Medulla oblongata (tissue), 1 donor: ENCODE measurements at regions not wholly inside any gene's neighbourhood (a gene's known extent, or its start where the extent isn't known, plus 50 kb on each side); places are given as distances from the start of the nearest gene placed in this dataset.
"Not testable (repeated sequence)": the region's sequence is repeated elsewhere in the genome, so short reads cannot be mapped to it uniquely, and the experiment has no call there.

Source experiments
- DNase-seq: peaks from one replicate; pipeline ENCODE4 v3.0.0-alpha.2; 2015; ENCODE audit errors: extremely low spot score

DNA sequence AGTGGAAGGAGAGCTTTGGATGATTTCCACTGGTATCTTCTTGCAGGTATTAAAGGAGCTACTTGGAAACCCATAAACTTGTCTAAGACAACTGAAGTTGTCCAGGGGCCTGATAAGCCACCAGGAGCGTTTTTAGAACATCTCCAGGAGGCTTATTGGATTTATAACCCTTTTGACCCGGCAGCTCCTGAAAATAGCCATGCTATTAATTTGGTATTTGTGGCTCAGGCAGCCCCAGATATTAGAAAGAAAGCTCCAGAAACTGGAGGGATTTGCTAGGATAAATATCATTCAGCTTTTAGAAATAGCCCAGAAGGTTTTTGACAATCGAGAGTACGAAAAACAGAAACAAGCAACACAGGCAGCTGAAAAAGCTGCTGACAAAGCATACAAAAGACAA is 461.0 kb upstream of the HTR1E start:
- no peak for DNase-seq

DNA sequence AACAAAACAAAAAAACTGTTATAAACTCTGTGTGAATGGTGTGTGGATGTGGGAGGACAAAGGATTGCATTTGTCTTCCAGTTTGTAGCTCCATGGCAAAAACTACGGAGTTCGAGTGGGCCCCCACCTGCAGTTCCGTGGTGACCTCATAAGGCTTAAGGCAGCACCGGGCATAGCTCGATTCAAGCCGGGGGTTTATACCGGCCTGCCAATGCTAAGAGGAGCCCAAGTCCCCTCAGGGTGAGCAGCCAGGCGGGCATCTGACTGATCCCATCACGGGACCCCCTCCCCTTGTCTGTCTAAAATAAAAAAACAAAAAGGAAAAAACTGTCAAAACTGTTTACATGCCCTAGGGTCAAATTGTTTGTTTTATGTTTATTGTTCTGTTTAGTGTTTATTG is 463.2 kb upstream of the HTR1E start:
- no peak for DNase-seq

DNA sequence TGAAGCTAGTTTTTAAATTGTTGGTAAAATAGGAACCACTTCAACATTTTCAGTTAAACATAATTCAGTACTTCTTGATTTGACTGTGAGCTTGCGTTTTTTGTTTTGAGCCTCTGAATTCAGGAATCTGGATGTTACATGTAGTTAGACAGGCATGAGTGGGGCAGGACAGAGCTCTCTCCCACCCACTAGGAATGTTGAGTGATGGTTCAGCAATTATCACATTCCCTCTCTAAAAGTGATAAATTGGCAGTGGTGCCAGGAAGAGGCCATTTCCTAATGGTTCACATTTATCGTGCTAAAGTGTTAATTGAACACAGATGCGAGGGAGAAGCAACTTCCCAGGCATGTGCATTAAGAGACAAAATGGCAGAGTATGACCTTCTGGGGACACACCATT is 465.5 kb upstream of the HTR1E start:
- no peak for DNase-seq

DNA sequence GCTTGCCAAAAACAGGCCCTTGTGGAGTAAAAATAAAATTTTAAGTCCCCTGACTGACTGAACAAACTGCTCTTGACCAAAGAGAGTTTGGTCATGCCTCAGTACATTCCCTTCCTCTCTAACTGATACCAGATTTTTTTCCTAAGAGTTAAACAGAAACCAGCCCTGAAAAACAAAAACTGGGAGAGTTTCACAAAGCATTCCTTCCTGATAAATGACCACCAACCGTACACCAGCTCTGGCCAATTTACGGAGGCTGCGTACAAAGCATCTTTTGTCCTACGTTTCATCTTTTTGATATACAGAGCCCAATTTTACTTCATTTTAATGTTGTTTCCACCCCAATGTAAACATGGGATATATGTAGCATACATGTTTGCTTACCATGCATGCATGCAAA is 477.4 kb upstream of the HTR1E start:
- no peak for DNase-seq

DNA sequence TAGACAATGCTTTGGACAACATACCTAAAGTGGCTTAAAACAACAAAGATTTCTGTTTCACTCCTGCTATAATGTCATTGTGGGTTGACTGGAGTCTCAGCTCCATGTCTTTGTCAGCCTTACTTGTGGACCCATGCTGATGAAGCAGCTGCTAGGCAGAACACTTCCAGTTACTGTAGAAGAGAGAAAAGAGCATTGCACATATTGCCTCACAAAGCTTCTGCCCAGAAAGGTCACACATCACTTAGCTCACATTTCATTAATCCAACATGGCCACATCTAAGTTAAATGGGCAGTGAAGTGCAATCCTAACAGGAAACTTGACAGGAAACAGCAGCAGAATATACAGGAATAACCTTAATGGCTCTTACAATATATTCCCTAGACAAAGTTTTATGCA is 480.5 kb upstream of the HTR1E start:
- no peak for DNase-seq

DNA sequence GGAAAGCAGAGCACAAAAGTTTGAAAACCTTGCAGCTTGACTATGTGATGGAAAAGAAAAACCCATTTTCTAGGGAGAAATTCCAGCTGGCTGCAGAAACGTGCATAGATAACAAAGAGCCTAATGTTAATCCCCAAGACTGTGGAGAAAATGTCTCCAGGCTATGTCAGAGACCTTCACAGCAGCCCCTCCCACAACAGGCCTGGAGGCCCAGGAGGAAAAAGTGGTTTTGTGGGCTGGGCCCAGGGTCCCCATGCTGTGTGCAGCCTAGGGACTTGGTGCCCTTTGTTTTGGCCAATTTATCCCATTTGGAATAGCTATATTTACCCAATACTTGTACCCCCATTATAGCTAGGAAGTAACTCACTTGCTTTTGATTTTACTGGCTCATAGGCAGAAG is 484.1 kb upstream of the HTR1E start:
- DNase-seq, result no peak

DNA sequence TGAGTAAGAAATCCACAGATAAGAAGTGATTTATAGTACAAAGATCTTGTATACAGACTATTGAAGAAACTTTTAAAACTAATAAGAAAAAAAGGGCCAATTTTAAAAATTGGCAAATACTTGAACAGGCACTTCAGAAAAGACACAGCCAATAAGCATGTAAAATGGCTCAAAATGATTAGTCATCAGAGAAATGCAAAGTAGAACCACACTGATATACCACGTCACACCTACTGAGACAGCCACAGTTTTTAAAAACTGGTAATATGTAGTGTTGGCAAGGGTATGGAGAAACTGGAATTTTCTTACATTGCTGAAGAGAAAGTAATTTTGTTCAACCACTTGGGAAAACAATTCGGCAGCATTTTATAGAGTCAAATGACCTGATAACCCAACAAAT is 488.9 kb upstream of the HTR1E start:
- no peak for DNase-seq

DNA sequence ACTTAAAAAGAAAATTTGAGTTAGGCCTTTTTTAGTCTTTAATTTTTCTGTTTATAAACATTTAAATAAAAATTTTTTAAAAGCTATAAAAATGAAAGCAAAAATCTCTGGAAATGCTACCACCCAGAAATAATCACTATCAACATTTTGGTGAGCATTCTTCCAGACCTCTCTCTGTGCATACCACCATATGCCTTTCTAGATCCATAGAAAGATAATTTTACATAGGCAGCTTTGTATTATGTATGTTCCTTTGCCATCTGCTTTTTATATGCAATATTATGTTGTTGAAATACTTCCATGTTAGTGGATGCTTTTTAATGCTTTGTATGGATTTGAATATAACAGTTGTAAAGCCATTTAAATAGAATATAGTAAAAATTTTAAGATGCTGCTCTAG is 496.7 kb upstream of the HTR1E start:
- DNase-seq, result no peak

DNA sequence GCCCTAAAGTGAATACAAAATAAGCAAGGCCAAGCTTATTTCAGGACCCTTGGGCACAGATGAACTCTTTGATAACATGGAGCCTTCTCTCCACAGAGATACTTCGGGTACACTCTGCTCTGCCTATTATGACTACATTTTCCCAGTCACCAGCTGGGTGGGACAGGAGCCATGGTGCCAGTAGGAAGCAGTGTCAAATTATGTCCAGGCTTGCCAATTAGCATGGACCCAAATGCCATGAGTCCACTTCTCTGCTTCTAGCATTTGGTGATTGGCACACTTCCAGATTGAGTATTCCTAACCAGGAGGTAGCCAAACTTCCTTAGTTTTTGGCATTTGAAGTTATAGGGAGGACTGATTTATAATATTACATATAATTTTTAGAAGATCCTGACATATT is 513.8 kb upstream of the HTR1E start:
- no peak for DNase-seq

DNA sequence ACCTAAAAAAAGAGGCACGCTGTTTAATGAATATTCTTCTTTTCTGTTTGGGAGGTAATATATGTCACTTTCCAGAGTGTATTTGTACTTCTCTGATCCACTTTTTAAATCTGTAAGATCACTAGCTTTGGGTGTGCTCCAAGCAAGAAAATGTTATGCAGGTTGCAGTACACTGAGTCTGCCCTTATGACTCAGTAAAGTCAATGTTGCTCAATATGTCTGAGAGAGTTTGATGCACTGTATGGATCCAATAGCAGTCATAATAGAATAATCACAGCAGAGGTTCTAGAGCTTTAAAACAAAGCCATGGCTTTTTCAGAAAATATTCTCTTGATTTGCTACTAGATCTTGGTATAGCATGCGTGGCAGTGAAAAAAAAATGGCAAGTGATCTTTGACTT is 525.3 kb upstream of the HTR1E start:
- no peak for DNase-seq

DNA sequence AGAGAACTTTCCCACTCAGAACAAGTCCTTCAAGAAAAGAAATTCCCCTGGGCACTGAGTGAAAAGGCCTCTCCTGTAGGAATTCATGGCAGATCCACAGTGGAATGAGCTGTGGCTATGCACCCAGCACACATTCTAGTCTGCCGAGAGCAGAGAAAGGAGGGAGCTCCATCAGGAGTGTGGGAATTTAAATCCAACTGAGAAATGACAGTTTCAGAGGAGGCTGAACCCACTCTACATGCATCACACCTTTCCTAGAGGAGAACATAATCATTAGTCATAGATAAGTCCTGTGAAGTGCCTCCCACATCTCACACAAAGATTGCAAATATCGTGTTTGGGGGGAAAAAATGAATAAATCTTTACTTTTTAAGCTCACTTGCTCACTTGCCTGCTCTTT is 530.2 kb upstream of the HTR1E start:
- DNase-seq, result no peak

DNA sequence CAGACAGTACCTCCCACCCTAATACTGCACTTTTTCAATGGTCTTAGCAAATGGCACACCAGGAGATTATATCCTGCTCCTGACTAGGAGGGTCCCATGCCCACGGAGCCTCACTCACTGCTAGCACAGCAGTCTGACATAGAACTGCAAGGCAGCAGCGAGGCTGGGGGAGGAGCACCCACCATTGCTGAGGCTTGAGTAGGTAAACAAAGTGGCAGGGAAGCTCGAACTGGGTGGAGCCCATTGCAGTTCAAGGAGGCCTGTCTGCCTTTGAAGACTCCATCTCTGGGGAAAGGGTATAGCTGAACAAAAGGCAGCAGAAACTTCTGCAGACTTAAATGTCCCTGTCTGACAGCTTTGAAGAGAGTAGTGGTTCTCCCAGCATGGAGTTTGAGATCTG is 544.5 kb upstream of the HTR1E start:
- DNase-seq, result not testable (repeated sequence)

DNA sequence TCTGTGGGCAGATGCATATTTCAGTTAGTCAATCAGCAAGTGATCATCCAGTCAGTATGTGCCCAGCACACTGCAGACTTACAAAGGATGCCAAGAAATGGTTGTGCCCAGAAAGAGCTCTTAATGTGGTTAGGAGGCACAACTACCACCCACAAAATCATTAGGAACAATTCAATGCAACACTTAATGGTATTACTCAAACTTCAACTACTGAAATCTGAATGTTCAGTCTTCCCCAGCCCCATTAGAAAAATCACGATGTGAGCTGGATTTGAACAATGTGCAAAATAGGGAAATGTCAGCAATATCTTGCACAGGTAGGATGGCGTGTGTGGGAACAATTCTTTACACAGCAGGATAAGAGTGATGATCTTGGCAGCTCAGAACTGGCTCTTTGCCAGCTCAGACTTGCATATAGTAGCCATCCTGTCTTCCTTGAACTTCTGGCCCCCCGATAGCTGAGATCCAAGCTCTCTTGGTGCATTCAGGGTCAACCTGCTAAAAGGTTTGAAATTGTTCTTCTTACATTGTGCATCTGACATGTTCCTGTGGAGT is 556.7 kb upstream of the HTR1E start:
- no peak for DNase-seq

DNA sequence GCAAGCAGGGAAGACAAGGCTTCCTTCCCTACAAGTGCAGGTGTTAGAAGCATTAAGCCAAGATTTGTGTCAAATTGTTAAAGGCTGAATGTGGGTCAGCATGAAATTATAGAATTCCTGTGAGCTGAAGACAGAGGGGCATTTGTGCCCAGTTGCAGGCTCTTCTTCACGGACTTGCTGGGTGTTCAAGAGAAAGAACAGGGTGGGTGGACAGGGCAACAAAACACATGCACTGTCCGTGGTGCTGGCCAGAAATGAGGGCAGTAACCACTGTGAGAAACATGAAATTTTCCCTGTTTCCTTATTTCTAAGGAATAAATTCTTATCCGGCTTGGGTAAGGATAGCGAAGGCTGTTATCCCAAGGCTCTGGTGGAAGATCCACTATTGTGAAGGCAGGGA is 579.5 kb upstream of the HTR1E start:
- no peak for DNase-seq

DNA sequence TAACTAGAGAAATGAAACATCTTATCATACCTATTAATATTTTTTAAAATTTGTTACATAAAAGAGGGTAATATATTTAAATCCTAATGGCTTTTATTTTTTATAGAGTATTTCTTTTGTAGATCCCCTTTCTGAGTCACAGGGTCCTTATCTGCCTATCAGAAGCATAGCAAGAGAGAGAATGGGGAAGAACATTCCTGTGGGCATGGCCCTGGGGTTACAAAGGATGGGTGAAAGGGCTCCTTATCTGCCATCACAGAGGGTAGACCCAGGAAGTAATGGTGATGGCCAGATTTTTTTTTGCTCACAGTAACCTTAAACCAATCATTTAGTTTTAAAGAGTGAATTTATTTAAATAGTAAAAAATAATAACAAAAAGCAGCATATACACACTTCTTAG is 582.1 kb upstream of the HTR1E start:
- DNase-seq, result no peak

DNA sequence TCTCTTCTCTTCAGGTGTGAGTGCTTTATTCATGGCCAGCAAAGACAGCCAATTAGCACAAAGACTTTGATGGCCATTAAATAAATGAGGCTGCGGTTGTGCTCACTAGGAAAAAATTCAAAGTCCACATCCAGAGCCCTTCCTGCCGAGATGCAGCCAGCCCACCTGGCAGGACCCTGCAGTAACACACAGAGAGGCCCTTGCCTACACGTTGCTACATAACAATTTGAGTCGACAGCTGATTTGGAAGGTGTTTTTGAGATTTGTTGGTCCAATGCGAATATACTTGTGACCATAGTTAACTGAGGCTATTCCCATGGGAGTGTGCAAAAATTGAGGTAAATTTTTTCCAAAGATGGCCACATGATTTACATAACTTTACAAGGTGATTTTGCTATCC is 605.4 kb upstream of the HTR1E start:
- DNase-seq, result no peak

DNA sequence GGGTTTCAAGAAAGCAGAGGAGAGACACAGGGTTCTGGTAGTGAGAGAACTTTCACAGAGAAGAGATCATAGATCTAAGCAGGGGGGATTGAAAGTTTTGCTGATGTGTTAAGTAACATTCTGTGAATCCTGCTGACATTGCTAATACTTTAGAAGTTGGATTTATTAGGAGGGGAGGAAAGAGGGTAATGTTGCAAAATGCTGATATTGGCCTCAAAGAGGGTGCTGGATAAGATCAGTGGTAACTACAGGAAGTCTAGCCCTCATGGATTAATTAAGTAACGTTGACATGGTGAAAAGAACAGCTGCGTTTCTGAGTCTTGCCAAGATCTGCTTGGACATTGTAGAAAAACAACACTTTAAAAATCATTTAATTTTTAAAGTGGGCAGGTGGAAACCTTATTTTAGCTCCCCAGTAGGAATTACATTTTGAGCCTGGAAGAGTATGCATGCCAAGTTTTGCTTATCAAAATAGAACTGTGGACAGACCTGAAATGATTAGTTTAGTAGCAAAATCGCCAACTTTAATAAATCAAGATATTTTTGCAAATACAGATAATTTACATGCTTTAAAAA is 606.0 kb upstream of the HTR1E start:
- no peak for DNase-seq

DNA sequence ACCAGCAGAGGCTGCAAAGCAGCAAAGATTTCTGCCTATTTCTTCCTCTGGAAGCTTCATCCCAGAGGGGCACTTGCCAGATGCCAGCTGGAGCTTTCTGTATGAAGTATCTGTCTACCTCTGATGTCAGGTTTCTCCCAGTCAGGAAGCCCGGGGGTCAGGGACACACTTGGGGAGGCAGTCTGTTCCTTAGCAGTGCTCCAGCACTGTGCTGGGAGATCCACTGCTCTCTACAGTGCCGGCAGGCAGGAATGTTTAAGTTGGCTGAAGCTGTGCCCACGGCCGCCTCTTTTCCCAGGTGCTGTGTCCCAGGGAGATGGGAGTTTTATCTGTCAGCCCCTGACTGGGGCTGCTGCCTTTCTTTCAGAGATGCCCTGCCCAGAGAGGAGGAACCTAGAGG is 631.1 kb upstream of the HTR1E start:
- DNase-seq, result no peak

DNA sequence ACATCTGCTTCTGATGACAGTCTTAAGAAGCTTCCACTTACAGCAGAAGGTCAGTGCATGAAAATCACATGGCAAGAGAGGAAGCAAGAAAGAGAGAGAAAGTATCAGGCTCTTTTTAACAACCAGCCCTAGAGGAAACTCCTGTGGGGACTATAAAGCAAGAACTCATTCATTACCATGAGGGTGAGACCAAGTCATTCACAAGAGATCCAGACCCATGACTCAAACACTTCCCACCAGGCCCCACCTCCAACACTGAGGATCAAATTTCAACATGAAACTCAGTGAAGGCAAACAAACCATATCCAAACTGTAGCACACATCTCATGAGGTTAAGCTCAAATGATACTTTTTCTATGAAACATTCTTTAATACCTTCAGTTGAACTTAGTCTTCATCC is 643.2 kb upstream of the SYNCRIP start:
- DNase-seq, result no peak

DNA sequence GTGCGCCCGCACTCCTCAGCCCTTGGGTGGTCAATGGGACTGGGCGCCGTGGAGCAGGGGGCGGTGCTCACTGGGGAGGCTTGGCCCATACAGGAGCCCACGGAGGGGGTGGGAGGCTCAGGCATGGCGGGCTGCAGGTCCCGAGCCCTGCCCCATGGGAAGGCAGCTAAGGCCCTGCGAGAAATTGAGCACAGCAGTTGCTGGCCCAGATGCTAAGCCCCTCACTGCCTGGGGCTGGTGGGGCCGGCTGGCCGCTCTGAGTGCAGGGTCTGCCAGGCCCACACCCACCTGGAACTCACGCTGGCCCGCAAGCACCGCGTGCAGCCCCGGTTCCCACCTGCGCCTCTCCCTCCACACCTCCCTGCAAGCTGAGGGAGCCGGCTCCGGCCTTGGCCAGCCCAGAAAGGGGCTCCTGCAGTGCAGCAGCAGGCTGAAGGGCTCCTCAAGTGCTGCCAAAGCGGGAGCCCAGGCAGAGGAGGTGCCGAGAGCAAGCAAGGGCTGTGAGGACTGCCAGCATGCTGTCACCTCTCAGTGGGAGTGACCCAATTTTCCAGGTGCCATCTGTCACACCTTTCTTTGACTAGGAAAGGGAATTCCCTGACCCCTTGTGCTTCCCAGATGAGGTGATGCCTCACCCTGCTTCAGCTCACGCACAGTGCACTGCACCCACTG is 642.3 kb upstream of the SYNCRIP start:
- not testable (repeated sequence) for DNase-seq

DNA sequence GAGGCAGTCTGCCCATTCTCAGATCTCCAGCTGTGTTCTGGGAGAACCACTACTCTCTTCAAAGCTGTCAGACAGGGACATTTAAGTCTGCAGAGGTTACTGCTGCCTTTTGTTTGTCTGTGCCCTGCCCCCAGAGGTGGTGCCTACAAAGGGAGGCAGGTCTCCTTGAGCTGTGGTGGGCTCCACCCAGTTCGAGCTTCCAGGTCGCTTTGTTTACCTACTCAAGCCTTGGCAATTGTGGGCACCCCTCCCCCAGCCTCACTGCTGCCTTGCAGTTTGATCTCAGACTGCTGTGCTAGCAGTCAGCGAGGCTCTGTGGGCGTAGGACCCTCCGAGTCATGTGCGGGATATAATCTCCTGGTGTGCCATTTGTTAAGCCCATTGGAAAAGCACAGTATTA is 640.9 kb upstream of the SYNCRIP start:
- DNase-seq, result not testable (repeated sequence)

DNA sequence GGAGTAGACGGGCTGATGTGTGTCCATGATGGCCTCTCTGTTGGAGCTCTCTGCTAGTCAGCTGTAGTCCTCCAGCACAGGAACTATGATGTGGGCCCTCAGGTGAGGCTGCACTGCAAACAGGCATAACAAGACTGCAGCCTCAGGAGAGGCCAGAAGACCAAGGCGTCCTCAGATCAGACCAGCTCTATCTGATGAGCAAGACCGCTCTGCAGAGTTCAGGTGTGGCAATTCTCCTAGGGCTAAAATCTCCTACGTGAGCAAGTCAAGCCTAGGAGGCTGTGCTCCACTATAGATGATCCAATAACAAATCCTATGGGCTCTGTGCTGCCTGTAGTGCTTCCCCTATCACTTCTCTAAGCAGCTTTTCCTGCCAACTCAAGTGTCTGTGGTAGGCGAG is 633.4 kb upstream of the SYNCRIP start:
- DNase-seq, result no peak

DNA sequence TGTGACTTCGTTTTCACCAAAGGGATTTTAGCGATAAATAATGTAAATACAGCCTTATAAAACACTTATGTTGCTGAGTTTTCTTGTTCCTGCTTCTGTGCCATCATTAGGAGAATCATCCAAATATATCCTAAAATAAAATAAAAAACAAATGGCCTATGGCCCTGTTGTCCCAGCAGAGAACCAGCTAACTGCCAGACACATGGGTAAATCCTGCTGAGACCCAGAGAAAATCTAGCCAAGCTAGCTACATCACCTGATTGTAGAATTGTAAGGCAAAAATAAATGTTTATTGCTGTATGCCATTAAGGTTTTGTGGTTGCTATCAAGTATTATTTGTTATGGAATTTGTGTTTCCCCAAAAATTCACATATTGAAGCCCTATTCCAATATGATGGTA is 631.2 kb upstream of the SYNCRIP start:
- DNase-seq, result no peak

DNA sequence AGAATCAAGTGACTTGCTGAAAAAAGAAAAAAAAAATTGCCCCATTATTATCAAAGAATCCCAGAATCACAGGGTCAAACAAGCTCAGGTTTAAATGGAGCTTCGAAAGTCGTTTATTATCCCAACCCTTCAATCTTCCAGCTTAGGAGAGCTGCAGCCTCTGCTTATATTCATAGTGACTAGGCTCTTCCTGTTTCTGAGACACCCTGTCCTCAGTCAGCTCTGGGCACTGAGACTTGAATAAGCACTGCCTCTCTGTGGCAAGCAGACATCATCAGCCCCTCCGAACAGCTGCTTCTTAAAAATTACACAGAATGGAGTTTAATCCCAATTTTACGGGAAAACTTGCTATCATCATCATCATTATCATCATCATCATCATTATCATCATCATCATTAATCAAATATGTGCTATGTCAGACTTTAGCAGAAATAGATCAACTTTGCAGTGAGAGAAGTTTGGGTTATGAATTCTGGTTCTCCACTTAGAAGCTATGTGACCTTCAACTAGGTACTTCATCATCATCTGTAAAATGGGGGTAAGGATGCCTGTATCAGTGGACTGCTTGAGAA is 614.0 kb upstream of the SYNCRIP start:
- DNase-seq, result no peak
